Ovary (tissue), 7 donors: ENCODE measurements at regions not wholly inside any gene's neighbourhood (a gene's known extent, or its start where the extent isn't known, plus 50 kb on each side); places are given as distances from the start of the nearest gene placed in this dataset.

Experiments used
- DNase-seq, 5 donors: peaks; one replicate each; pipeline ENCODE4 v3.0.0-alpha.2; 2019 to 2020
- H3K27ac ChIP-seq, 2 donors: fragments of 200-600 bp; one replicate each; pipeline versions ENCODE4 v1.5.1 to v1.8.0; 2019 to 2022
- H3K27me3 ChIP-seq: fragments of 200-600 bp; one replicate; pipeline ENCODE4 v1.8.0; 2022
- H3K36me3 ChIP-seq: fragments of 200-600 bp; sonication (generic); one replicate; pipeline ENCODE4 v1.5.1; 2019
- H3K4me1 ChIP-seq: one replicate; pipeline ENCODE4 v1.8.1; 2013; ENCODE audit warnings: mild to moderate bottlenecking, moderate library complexity; ENCODE audit not compliant: insufficient read depth
- H3K4me3 ChIP-seq: fragments of 200-600 bp; sonication (generic); one replicate; pipeline ENCODE4 v1.5.1; 2017
- H3K9me3 ChIP-seq, 2 donors: fragments of 200-600 bp in 1 of 2; sonication (generic) in 1 of 2; one replicate each; pipeline versions ENCODE4 v1.5.1 to v1.8.1; 2013 to 2019; ENCODE audit warnings: mild to moderate bottlenecking in 1 of 2, moderate library complexity in 1 of 2
- EP300 ChIP-seq: sonication (generic); formaldehyde crosslinking; IDR thresholded peaks from one replicate; pipeline ENCODE4 v1.6.1; 2017; ENCODE audit warnings: antibody characterized with exemption
- POLR2A ChIP-seq: fragments of 450-650 bp; IDR thresholded peaks from one replicate; pipeline ENCODE4 v1.6.1; 2017; ENCODE audit warnings: antibody characterized with exemption, mild to moderate bottlenecking, moderate library complexity
- WGBS, 3 donors: extraction: QIAGEN DNeasy Blood & Tissue Kit in 1 of 3; methylation state at CpG; one replicate each; pipeline versions ENCODE4 v1.1.5 to v1.1.7; 2013 to 2017; 5-methylcytosine and 5-hydroxymethylcytosine counted together
- intact Hi-C, 4 donors: fragments of 100-400 bp; cut with DNase I; formaldehyde crosslinking; loops; one replicate each; pipeline versions ENCODE4 v1.11.0 to v1.15.1; 2022 to 2023
- TF ChIP-seq, protein P1 (sequence below), 3 donors: fragments of 450-650 bp in 2 of 3; fragments of 200-600 bp in 1 of 3; IDR thresholded peaks; one replicate each; pipeline versions ENCODE4 v1.5.1 to v1.8.0; 2016 to 2022; ENCODE audit warnings: antibody characterized with exemption in 3 of 3, mild to moderate bottlenecking in 1 of 3
- donor health status: DM: no; HTN: no; CAD: no; lungs with moderate emphysema.
- donor health status: DM: no; HTN: no; CAD: no.
- donor health status: Bipolar disorder and iron deficiency.
- donor health status: DM: no; HTN: no; CAD: no.
- donor health status: DM: yes; HTN: yes; CAD: no.

DNA sequence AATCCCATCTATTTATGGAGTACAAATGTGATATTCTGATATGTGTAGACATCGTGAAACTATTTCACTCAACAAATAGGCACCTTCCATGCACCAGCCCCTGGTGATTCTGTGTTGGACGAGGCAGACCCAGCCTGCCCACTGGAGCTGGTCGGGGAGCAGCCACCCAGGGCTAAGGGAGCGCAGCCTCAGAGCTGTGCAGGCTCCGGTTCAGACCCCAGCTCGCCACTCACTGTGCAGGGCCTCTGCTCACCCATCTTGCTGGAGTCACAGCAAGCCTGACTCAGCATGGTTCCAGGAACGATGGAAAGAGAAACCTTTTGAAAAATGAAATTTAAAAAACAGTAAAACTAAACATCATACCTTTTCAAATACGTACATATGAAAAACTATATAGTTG is 52.3 kb upstream of the BCL11B start:
- Histone ChIP-seq H3K4me3 (no peak overlapping the region), H3K27ac (no peak overlapping the region), H3K27me3 (no peaks in the 10 kb centered on the region), H3K9me3 (no peaks in the 10 kb centered on the region), H3K4me1 (no peaks in the 10 kb centered on the region), H3K36me3 (no peaks in the 10 kb centered on the region)
- WGBS, 3 donors, result 66 to 76% (median 72%) methylated on average over 8 of the region's 8 CpGs
- no peak for DNase-seq
- TF ChIP-seq EP300 (no peak), POLR2A (no peak)
- TF ChIP-seq, protein P1, sequence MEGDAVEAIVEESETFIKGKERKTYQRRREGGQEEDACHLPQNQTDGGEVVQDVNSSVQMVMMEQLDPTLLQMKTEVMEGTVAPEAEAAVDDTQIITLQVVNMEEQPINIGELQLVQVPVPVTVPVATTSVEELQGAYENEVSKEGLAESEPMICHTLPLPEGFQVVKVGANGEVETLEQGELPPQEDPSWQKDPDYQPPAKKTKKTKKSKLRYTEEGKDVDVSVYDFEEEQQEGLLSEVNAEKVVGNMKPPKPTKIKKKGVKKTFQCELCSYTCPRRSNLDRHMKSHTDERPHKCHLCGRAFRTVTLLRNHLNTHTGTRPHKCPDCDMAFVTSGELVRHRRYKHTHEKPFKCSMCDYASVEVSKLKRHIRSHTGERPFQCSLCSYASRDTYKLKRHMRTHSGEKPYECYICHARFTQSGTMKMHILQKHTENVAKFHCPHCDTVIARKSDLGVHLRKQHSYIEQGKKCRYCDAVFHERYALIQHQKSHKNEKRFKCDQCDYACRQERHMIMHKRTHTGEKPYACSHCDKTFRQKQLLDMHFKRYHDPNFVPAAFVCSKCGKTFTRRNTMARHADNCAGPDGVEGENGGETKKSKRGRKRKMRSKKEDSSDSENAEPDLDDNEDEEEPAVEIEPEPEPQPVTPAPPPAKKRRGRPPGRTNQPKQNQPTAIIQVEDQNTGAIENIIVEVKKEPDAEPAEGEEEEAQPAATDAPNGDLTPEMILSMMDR (IDR thresholded peaks at IDR 0.05), result no peak
- intact Hi-C loops, result no loop called here

DNA sequence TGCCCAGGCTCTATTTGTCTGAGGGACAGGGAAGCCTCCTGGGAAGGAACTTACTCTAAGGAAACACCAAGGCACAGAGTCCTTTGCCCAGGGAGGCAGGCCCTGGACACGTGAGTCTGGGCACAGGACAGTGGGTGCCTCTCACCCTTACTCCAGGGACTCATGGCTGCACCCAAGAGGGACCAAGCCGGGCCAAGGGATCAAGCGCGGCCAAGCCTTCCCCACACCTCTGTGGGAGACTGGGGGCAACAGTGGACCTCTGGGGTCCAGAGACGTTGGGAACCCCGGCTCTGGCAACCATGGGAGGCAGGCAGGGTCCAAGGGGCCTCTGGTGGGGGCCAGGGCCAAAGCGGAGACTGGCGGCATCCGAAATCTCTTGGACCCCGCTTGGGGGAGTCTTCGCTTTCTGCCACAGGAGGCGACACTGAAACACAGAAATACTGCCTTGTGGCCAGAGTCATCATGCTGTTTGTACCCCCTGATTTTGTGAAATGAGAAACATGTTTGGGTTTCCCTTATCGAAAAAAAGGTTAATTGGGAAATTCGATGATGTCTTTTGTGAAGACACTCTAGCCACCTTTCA is 51.7 kb upstream of the BCL11B start:
- Histone ChIP-seq H3K4me1 (no peaks in the 10 kb centered on the region), H3K27ac (no peak overlapping the region), H3K36me3 (no peaks in the 10 kb centered on the region), H3K4me3 (no peak overlapping the region), H3K27me3 (no peaks in the 10 kb centered on the region), H3K9me3 (no peaks in the 10 kb centered on the region)
- 82 to 86% (median 86%) methylated on average over 14 of the region's 14 CpGs for WGBS, 3 donors
- TF ChIP-seq, protein P1 (IDR thresholded peaks at IDR 0.05), result no peak
- no peak for TF ChIP-seq POLR2A
- TF ChIP-seq EP300, result no peak
- DNase-seq, result no peak
- intact Hi-C loops, result no loop called here

DNA sequence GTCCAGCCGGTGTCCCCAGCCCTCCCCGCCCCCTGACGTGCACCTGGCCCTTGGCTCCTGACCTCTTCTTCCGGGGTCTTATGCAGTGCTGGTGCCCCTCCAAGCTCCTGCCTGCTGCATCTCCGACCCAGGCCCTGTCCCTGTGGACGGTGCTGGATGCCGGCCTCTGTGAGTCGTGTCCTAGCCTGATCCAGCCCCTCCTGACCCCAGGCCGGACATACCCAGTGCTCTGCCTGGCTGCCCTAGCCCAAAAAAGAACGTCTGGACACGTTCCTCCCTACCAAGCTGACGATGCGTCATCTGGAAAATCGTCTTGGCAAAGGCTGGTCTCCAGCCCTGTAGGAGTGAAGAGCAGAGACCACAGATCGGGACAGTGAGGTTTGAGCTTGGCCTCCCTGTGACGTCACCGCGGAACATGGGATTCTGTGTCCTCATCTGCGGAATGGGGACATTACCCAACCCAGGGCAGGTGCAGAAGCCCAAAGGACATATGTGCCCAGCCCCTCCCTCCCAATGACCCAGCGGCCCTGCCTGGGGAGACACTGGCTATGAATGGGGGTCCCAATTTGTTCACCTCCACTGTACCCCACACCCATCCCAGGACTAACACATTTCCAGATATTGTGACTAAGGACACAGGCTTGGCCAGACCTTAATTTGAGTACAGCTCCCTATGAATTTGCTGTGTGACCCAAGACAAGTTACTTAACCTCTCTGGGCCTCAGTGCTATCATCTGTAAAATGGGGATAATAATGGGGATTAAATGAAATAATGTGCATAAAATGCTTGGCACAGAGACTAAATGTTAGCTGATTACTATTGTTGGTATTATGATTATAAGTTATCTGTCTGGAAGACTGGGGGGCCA is 51.0 kb upstream of the BCL11B start:
- intact Hi-C loops, result no loop called here
- Histone ChIP-seq H3K4me1 (no peaks in the 10 kb centered on the region), H3K36me3 (no peaks in the 10 kb centered on the region), H3K27me3 (no peaks in the 10 kb centered on the region), H3K27ac (no peak overlapping the region), H3K9me3 (no peaks in the 10 kb centered on the region), H3K4me3 (no peak overlapping the region)
- DNase-seq, result no peak
- 44 to 51% (median 46%) methylated on average over 19 to 20 of the region's 20 CpGs for WGBS, 3 donors
- TF ChIP-seq POLR2A (no peak), EP300 (no peak)
- TF ChIP-seq, protein P1 (IDR thresholded peaks at IDR 0.05), result no peak

DNA sequence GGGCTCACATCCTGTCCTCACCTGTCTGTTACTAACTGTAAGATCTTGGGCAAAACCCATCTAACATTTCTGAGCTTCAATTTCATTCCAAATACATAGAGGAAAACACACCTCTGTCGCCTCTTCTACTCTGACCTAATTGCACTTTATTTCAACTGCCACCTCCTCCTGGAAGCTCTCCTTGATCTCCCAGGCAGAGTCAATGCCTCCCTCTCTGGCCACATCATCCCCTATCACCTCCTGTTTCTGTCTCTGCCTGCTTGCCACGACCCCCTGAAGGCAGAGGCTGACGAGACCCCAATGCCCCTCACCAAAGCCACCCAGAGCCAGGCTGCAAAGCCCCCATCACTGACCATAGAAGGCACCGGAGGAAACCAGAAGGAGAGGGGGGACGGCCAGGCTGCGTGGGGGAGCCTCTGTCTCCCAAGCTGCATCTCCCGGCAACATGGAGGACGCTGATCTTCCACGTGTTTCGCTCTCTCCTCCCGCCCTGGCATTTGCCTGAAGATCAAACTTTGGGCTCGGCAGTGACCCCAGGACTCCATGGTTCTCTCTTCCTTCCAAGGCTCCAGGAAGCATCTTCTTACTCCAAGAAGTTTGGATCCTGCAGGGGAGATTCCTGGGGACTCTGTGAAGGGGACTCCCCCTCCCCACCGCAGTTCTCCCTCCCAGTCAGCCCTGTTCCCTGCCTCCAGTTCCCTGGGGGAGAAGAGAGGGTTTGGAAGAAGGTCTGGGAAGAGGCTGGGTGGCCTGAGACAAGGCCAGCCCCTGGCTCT is 50.1 kb upstream of the BCL11B start:
- H3K27me3 ChIP-seq, result no peaks in the 10 kb centered on the region
- no peak for DNase-seq
- H3K4me3 ChIP-seq, result no peak overlapping the region
- 56 to 60% (median 58%) methylated on average over 13 of the region's 13 CpGs for WGBS, 3 donors
- H3K4me1 ChIP-seq, result no peaks in the 10 kb centered on the region
- TF ChIP-seq POLR2A, result no peak
- no peak for TF ChIP-seq EP300
- TF ChIP-seq, protein P1 (IDR thresholded peaks at IDR 0.05), result no peak
- H3K27ac ChIP-seq, result no peak overlapping the region
- no peaks in the 10 kb centered on the region for H3K36me3 ChIP-seq
- intact Hi-C loops, result no loop called here
- no peaks in the 10 kb centered on the region for H3K9me3 ChIP-seq
